MM.1S (cell line): ENCODE measurements at regions not wholly inside any gene's neighbourhood (a gene's known extent, or its start where the extent isn't known, plus 50 kb on each side); places are given as distances from the start of the nearest gene placed in this dataset.

Experiments
- EZH2 ChIP-seq: fragments of 300-600 bp; sonication (generic); optimal IDR thresholded peaks from 2 replicates; pipeline ENCODE3; 2017; ENCODE audit warnings: low read depth, mild to moderate bottlenecking, antibody characterized with exemption, low read length, mixed read lengths
- TF ChIP-seq, protein P1 (sequence below): fragments of 300-600 bp; sonication (generic); IDR thresholded peaks from 2 replicates; pipeline ENCODE4 v1.5.1; 2016; ENCODE audit warnings: antibody characterized with exemption, low read length, mixed read lengths

DNA sequence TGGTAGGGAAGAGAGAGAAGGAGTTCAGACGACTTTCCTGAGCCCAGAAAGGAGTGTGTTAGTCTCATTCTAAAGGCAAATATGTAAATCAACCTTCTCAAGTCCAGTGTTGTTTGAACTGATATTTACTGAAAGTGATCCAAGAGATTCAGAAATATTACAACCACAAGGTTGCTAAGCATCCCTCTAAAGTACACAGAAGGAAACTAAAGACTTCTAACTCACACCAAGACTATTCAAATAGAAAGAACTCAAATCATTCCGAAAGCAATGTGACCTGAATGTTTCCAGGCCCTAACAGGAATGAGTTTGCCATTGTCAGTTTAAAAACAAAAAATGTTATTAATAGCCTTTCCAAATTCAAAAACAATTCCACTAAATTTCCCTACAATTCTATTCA is 56.9 kb upstream of the VGLL3 start:
- TF ChIP-seq EZH2 = no peak
- TF ChIP-seq, protein P1, sequence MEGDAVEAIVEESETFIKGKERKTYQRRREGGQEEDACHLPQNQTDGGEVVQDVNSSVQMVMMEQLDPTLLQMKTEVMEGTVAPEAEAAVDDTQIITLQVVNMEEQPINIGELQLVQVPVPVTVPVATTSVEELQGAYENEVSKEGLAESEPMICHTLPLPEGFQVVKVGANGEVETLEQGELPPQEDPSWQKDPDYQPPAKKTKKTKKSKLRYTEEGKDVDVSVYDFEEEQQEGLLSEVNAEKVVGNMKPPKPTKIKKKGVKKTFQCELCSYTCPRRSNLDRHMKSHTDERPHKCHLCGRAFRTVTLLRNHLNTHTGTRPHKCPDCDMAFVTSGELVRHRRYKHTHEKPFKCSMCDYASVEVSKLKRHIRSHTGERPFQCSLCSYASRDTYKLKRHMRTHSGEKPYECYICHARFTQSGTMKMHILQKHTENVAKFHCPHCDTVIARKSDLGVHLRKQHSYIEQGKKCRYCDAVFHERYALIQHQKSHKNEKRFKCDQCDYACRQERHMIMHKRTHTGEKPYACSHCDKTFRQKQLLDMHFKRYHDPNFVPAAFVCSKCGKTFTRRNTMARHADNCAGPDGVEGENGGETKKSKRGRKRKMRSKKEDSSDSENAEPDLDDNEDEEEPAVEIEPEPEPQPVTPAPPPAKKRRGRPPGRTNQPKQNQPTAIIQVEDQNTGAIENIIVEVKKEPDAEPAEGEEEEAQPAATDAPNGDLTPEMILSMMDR = no peak
